B cell (primary cell): ENCODE measurements at regions not wholly inside any gene's neighbourhood (a gene's known extent, or its start where the extent isn't known, plus 50 kb on each side); places are given as distances from the start of the nearest gene placed in this dataset.

ENCODE experiments used
- EZH2 ChIP-seq: IDR thresholded peaks from 2 replicates; pipeline ENCODE4 v1.6.1; 2012; ENCODE audit warnings: borderline replicate concordance, low read depth, mild to moderate bottlenecking, moderate library complexity, low read length; ENCODE audit not compliant: insufficient read depth, poor library complexity, severe bottlenecking
- TF ChIP-seq, protein P1 (sequence below): fragments of 200-600 bp; IDR thresholded peaks from one replicate; pipeline ENCODE4 v1.8.0; 2022; ENCODE audit warnings: antibody characterized with exemption, mild to moderate bottlenecking

GRCh38 chr2:183250061-183250460, 125.8 kb downstream of the NUP35 start:
- TF ChIP-seq EZH2 = no peak
- TF ChIP-seq, protein P1, sequence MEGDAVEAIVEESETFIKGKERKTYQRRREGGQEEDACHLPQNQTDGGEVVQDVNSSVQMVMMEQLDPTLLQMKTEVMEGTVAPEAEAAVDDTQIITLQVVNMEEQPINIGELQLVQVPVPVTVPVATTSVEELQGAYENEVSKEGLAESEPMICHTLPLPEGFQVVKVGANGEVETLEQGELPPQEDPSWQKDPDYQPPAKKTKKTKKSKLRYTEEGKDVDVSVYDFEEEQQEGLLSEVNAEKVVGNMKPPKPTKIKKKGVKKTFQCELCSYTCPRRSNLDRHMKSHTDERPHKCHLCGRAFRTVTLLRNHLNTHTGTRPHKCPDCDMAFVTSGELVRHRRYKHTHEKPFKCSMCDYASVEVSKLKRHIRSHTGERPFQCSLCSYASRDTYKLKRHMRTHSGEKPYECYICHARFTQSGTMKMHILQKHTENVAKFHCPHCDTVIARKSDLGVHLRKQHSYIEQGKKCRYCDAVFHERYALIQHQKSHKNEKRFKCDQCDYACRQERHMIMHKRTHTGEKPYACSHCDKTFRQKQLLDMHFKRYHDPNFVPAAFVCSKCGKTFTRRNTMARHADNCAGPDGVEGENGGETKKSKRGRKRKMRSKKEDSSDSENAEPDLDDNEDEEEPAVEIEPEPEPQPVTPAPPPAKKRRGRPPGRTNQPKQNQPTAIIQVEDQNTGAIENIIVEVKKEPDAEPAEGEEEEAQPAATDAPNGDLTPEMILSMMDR = no peak
